Posterior vena cava (tissue), 2 donors: ENCODE measurements at regions not wholly inside any gene's neighbourhood (a gene's known extent, or its start where the extent isn't known, plus 50 kb on each side); places are given as distances from the start of the nearest gene placed in this dataset.
"Not testable (repeated sequence)": the region's sequence is repeated elsewhere in the genome, so short reads cannot be mapped to it uniquely, and the experiment has no call there.

Source experiments
- DNase-seq: peaks from one replicate; pipeline ENCODE4 v3.0.0-alpha.2; 2020; ENCODE audit warnings: low spot score
- intact Hi-C, 2 donors: fragments of 100-400 bp; cut with DNase I; formaldehyde crosslinking; loops; one replicate each; pipeline versions ENCODE4 v1.14.1 to v1.14.2; 2022 to 2023
- donor health status: DM: yes; HTN: yes; CAD: no.
- donor health status: DM: yes; HTN: yes; CAD: no.

- intact Hi-C loops = no loop called here
- DNase-seq = no peak
These were observed 1355.2 kb downstream of the XPNPEP1 start for GRCh38 chr10:108567899-108568752.

DNA sequence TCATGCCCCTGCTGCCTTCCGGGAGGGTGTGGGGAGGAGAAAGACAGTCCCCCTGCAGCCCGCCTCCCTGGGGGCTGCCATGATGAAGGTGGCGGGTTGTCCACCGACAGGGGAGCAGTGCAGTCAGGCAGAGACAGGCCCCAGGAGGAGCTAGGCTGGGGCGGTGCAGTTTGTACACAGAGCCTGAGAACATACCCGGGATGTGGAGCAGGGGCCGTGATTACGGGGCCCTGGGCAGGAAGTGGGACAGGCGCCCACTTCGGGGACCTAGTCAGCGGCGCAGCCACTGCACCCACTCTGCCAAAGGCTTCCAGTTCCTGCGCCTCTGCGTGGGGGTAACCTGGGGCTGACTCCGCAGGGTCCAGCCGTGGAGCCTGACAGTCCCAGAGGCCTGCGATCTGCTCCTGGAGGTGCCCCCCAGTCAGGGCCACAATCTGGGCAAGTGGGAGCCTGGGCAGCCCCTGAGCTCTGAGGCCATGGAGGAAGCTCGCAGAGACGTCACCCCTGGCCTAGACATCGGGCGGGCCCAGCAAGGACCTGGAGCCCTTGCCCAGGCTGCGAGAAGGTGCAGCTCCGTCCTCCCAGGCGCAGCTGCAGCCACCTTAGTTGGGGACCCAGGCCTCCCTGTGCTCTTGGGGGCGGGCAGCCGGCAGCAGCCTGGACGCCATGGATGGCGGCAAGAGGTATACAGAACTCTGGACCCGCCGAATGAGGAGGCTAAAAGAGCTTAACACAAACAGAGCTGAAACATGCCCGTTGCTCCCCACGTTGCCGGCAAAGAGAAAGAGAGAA lies 1356.8 kb downstream of the XPNPEP1 start:
- intact Hi-C loops = no loop called here
- DNase-seq = no peak

DNA sequence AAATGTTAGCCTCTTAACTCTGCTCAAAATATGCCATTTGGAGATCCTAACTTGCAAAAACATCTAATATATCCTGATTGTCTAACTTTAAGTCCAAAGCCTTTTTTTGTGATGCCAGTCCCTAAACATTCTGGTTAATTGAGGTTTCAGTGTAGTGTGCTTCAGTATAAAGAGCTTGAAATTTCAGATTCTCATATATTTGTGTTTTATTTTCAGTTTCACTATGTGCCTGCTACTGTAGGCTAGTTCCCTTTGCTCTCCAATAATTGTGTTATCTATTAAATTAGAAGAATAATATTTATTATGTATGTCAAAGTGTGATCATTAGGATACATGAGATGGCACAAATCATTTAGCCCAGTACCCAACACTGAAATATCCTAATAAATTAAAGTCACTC lies 1361.2 kb downstream of the XPNPEP1 start:
- intact Hi-C loops = no loop called here
- no peak for DNase-seq

GRCh38 chr10:108561649-108562048 lies 1361.7 kb downstream of the XPNPEP1 start:
- no peak for DNase-seq
- intact Hi-C loops = no loop called here

DNA sequence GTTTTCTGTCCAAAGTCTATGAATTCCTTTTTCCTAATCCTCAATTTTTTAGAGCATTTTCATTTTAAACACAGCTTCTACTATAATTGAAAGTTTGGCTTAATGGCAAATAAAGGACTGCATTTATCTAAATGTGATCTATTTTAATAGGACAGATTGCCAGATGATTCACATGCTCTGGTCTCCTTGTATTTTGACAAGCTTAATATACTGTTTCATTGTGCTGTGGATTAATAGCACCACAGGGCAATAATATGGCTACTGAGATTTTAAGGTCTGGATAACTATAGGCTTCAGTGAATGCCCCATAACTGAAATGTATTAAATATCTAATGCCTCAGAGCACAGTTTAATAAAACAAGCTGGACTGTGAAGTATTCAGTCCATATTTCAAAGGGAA lies 1362.8 kb downstream of the XPNPEP1 start:
- intact Hi-C loops = no loop called here

GRCh38 chr10:108556186-108556585 lies 1367.1 kb downstream of the XPNPEP1 start:
- no peak for DNase-seq
- intact Hi-C loops = no loop called here

More for the DNA sequence above, 1362.8 kb downstream of the XPNPEP1 start:
- DNase-seq = no peak

DNA sequence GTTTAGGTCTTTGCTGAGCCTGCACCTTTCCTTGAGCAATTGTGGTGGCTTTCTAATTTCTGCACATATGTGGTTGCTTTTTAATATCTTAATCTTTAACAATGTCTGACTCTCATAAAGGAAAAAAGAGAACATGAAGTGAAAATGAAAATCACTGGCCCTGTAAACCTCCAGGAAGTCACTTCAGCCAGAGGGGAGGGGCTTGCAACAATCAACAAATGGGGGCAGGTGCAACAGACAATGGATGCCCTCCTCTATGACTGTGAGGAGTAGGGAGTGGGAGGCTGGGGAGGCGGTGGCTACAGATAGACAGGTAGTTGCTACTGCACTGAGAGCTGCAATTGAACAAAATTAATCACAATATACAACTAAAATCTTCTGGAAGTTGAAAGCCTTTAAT lies 1377.4 kb downstream of the XPNPEP1 start:
- no peak for DNase-seq
- intact Hi-C loops = no loop called here

DNA sequence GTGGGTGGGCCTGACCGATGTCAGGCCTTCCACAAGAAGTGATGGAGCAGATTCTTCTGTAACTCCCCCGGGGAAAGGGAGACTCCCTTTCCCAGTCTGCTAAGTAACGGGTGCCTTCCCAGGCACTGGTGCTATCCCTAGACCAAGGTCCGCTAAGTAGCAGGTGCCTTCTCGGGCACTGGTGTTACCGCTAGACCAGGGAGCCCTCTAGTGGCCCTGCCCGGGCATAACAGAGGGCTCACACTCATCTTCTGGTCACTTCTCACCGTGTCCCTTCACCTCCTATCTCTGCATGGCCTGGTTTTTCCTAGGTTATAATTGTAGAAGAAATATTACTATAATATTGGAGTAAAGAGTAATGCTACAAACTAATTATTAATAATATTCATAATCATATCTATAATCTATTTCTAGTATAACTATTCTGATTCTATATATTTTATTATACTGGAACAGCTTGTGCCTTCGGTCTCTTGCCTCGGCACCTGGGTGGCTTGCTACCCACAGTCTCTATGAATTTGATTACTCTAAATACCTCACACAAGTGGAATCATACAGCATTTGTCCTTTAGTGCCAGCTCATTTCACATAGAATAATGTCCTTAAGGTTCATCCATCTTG lies 1378.7 kb downstream of the XPNPEP1 start:
- intact Hi-C loops = no loop called here
- DNase-seq = peak; percentile 86

- DNase-seq, intact Hi-C loops: not testable (repeated sequence)
These were observed 1369.0 kb upstream of the SORCS1 start for GRCh38 chr10:108533551-108533950.

DNA sequence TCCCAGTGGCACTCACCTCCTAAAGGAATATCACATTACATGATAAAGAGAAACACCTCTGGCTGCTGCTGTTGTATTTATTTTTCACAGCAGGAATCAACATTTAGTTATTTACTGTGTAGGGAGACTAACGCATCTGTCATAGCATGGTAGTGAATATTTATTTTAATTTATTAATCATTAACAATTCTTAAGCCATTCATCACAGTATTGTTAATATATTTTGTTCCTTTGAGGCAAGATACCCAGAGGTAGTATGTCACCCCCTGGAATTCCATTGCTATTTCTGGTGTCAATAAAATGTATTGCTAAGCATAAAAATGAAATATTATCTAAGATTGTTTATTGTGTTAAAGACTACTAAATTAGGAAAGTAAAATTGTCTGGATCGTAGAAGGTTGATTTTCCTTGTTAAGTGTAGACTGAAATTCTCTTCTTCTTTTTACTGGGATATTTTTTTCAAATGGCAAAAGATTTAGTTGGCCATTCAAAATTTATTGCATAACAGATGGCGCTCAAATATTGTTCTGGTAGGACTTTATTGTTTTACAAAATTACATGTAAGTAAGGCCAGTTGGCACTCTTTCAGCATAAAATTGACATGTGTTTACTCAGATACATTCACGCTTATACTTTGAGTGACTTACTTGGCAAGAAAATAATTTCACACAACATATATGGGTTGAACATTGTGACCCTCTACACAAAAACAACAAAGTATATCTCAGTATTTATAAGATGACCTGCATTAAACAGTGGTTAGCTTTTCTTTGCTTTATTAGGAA lies 1358.7 kb upstream of the SORCS1 start:
- intact Hi-C loops = no loop called here
- no peak for DNase-seq

- DNase-seq = no peak
- intact Hi-C loops = no loop called here
These were observed 1357.5 kb upstream of the SORCS1 start for GRCh38 chr10:108521827-108522492.

DNA sequence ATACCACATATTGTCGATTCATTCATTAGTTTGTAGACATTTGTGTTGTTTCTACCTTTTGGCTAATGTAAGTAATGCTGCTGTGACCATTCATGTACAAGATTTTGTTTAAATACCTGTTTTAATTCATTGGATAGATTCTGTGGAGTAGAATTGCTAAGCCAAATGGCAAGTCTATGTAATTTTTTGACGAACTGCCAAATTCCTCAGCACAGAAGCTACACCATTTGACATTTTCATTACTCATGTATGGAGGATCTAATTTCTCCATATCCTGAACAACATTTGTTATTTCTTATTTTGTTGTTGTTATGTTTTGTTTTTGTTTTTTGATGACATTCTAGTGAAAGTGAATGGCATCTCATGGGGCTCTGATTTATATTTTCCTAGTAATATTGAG lies 1351.3 kb upstream of the SORCS1 start:
- DNase-seq = no peak
- intact Hi-C loops = no loop called here

GRCh38 chr10:108500396-108500795 lies 1335.9 kb upstream of the SORCS1 start:
- intact Hi-C loops = no loop called here

GRCh38 chr10:108496106-108496505 lies 1331.6 kb upstream of the SORCS1 start:
- no peak for DNase-seq
- intact Hi-C loops = no loop called here

More at GRCh38 chr10:108500396-108500795, 1335.9 kb upstream of the SORCS1 start:
- no peak for DNase-seq

- intact Hi-C loops = no loop called here
- DNase-seq = no peak
These were observed 1326.4 kb upstream of the SORCS1 start for GRCh38 chr10:108490944-108491343.

GRCh38 chr10:108471420-108471819 lies 1306.9 kb upstream of the SORCS1 start:
- DNase-seq = no peak
- intact Hi-C loops = no loop called here

DNA sequence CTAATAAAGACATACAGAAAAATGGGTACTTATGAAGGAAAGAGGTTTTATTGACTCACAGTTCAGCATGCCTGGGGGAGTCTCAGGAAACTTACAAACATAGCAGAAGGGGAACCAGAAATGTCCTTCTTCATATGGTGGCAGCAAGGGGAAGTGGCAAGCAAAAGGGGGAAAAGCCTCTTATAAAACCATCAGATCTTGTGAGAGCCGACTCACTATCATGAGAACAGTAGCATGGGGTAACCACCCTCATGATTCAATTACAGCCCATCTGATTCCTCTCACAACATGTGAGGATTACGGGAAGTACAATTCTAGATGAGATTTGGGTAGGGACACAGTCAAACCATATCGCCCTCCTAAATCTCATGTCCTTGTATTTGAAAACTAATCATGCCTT lies 1305.4 kb upstream of the SORCS1 start:
- DNase-seq = no peak
- intact Hi-C loops = no loop called here

GRCh38 chr10:108465871-108466641 lies 1301.5 kb upstream of the SORCS1 start:
- peak; percentile 87 for DNase-seq

More at GRCh38 chr10:108465871-108466641, 1301.5 kb upstream of the SORCS1 start:
- intact Hi-C loops = no loop called here
